ENCODE measurements at regions not wholly inside any gene's neighbourhood (a gene's known extent, or its start where the extent isn't known, plus 50 kb on each side); places are given as distances from the start of the nearest gene placed in this dataset.

DNA sequence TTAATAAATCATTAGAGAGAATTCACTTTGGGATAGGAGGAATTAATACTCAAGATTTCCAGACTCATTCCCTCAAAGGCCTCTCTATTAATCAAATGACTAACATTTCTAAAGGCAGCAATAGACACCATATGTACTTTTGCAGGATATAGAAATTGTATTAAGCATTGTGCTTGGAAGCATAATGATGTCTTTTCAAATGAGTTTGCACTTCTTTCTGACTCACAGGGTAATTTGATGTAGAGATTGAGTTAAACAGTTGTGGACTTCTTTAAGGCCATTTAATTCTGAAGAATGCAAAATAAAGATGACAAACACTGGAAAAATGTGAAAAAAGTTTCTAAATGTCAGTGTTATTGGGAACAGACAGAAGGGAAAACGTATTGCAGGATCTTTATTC lies 63.4 kb upstream of the CSRP2 start:
- Histone ChIP-seq H2AFZ (ENCODE audit: insufficient read depth, low read length, poor library complexity) (no peak overlapping the region), H3K79me1 (ENCODE audit: low read length) (no peaks in the 10 kb centered on the region), H3K14ac (ENCODE audit: low read length) (no peak overlapping the region), H2BK5ac (ENCODE audit: low read depth, low read length, poor library complexity) (no peak overlapping the region), H3K4me2 (ENCODE audit: low read length) (no peak overlapping the region), H3K18ac (ENCODE audit: low read length) (no peak overlapping the region), H2AK5ac (ENCODE audit: low read length) (no peak overlapping the region), H3K27me3 (ENCODE audit: insufficient read depth, low read length) (no peaks in the 10 kb centered on the region), H3K4ac (ENCODE audit: low read depth, low read length) (no peak overlapping the region), H3K27ac (ENCODE audit: low read depth, low read length) (no peak overlapping the region), H4K91ac (ENCODE audit: low read depth, low read length) (no peak overlapping the region), H3K9ac (ENCODE audit: low read length) (no peak overlapping the region), H4K12ac (ENCODE audit: low read depth, low read length) (no peak overlapping the region), H4K8ac (ENCODE audit: low read depth, low read length) (no peak overlapping the region), H2BK120ac (ENCODE audit: insufficient read depth, low read length, poor library complexity) (no peak overlapping the region), H3K36me3 (ENCODE audit: control insufficient read depth in 1 of 2, insufficient read depth in 2 of 2, low read length in 2 of 2) (no peaks in the 10 kb centered on the region), H3K4me1 (ENCODE audit: control insufficient read depth in 1 of 2, insufficient read depth in 2 of 2, low read length in 2 of 2) (peaks cover 0 to 4% of the 10 kb centered on the region in 2 experiments), H3K4me3 (ENCODE audit: low read depth, low read length) (no peak overlapping the region), H3K79me2 (ENCODE audit: control insufficient read depth, insufficient read depth, low read length, poor library complexity) (no peaks in the 10 kb centered on the region), H3K9me3 (ENCODE audit: insufficient read depth, low read depth, low read length) (no peaks in the 10 kb centered on the region), H3K23ac (ENCODE audit: low read length) (no peak overlapping the region), H2BK12ac (ENCODE audit: low read length) (no peak overlapping the region)
- DNase-seq, result peak in 1 of 2 donors; percentile 77
- WGBS (ENCODE audit: extremely low coverage, insufficient coverage, insufficient read length), result no CpG with 5 or more reads among the region's 1 CpG

- no CpG with 5 or more reads among the region's 3 CpGs for WGBS (ENCODE audit: extremely low coverage, insufficient coverage, insufficient read length)
- no peak overlapping the region for H3K4me2 ChIP-seq (ENCODE audit: low read length)
- no peaks in the 10 kb centered on the region for H3K27me3 ChIP-seq (ENCODE audit: insufficient read depth, low read length)
- H3K27ac ChIP-seq (ENCODE audit: low read depth, low read length), result no peak overlapping the region
- H3K4ac ChIP-seq (ENCODE audit: low read depth, low read length), result no peak overlapping the region
- no peaks in the 10 kb centered on the region for H3K79me1 ChIP-seq (ENCODE audit: low read length)
- no peak overlapping the region for H2AFZ ChIP-seq (ENCODE audit: insufficient read depth, low read length, poor library complexity)
- H4K12ac ChIP-seq (ENCODE audit: low read depth, low read length), result no peak overlapping the region
- peaks cover 0 to 4% of the 10 kb centered on the region in 2 experiments for H3K4me1 ChIP-seq (ENCODE audit: control insufficient read depth in 1 of 2, insufficient read depth in 2 of 2, low read length in 2 of 2)
- no peak overlapping the region for H3K23ac ChIP-seq (ENCODE audit: low read length)
- H2BK120ac ChIP-seq (ENCODE audit: insufficient read depth, low read length, poor library complexity), result no peak overlapping the region
- H4K91ac ChIP-seq (ENCODE audit: low read depth, low read length), result no peak overlapping the region
- no peak for DNase-seq
- H4K8ac ChIP-seq (ENCODE audit: low read depth, low read length), result no peak overlapping the region
- H3K9me3 ChIP-seq (ENCODE audit: insufficient read depth, low read depth, low read length), result no peaks in the 10 kb centered on the region
- no peaks in the 10 kb centered on the region for H3K36me3 ChIP-seq (ENCODE audit: control insufficient read depth in 1 of 2, insufficient read depth in 2 of 2, low read length in 2 of 2)
- H3K9ac ChIP-seq (ENCODE audit: low read length), result no peak overlapping the region
- H3K14ac ChIP-seq (ENCODE audit: low read length), result no peak overlapping the region
- H2BK12ac ChIP-seq (ENCODE audit: low read length), result no peak overlapping the region
- no peak overlapping the region for H3K4me3 ChIP-seq (ENCODE audit: low read depth, low read length)
- H3K79me2 ChIP-seq (ENCODE audit: control insufficient read depth, insufficient read depth, low read length, poor library complexity), result no peaks in the 10 kb centered on the region
- H2AK5ac ChIP-seq (ENCODE audit: low read length), result no peak overlapping the region
- H3K18ac ChIP-seq (ENCODE audit: low read length), result no peak overlapping the region
- H2BK5ac ChIP-seq (ENCODE audit: low read depth, low read length, poor library complexity), result no peak overlapping the region
Observed at GRCh38 chr12:76940671-76941445, 62.0 kb upstream of the CSRP2 start.

DNA sequence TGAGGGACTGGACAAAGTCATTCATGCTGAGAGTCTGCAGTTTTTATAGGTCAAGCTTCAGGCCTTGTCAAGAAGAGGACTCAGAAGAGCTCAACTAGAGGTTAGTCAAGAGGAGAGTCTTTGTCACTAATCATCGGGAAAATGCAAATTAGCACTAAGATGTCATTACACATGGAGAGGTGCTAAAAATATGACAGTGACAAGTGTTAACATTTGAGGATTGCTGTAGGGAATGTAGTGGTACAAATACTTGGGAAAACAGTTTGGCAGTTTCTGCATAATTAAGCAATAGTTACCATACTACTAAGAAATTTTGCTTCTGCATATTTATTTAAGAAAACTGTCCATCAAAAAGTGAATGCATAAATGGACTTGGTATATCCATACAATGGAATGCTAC lies 60.9 kb upstream of the CSRP2 start:
- Histone ChIP-seq H3K79me1 (ENCODE audit: low read length) (no peaks in the 10 kb centered on the region), H3K4ac (ENCODE audit: low read depth, low read length) (no peak overlapping the region), H3K23ac (ENCODE audit: low read length) (no peak overlapping the region), H4K91ac (ENCODE audit: low read depth, low read length) (no peak overlapping the region), H2BK120ac (ENCODE audit: insufficient read depth, low read length, poor library complexity) (no peak overlapping the region), H3K4me3 (ENCODE audit: low read depth, low read length) (no peak overlapping the region), H3K9ac (ENCODE audit: low read length) (no peak overlapping the region), H4K8ac (ENCODE audit: low read depth, low read length) (no peak overlapping the region), H3K36me3 (ENCODE audit: control insufficient read depth in 1 of 2, insufficient read depth in 2 of 2, low read length in 2 of 2) (no peaks in the 10 kb centered on the region), H3K27me3 (ENCODE audit: insufficient read depth, low read length) (no peaks in the 10 kb centered on the region), H3K9me3 (ENCODE audit: insufficient read depth, low read depth, low read length) (no peaks in the 10 kb centered on the region), H2BK5ac (ENCODE audit: low read depth, low read length, poor library complexity) (no peak overlapping the region), H3K14ac (ENCODE audit: low read length) (no peak overlapping the region), H3K4me2 (ENCODE audit: low read length) (no peak overlapping the region), H2AFZ (ENCODE audit: insufficient read depth, low read length, poor library complexity) (no peak overlapping the region), H3K18ac (ENCODE audit: low read length) (no peak overlapping the region), H3K27ac (ENCODE audit: low read depth, low read length) (no peak overlapping the region), H4K12ac (ENCODE audit: low read depth, low read length) (no peak overlapping the region), H3K79me2 (ENCODE audit: control insufficient read depth, insufficient read depth, low read length, poor library complexity) (no peaks in the 10 kb centered on the region), H3K4me1 (ENCODE audit: control insufficient read depth in 1 of 2, insufficient read depth in 2 of 2, low read length in 2 of 2) (peaks cover 0 to 4% of the 10 kb centered on the region in 2 experiments), H2BK12ac (ENCODE audit: low read length) (no peak overlapping the region), H2AK5ac (ENCODE audit: low read length) (no peak overlapping the region)
- WGBS (ENCODE audit: extremely low coverage, insufficient coverage, insufficient read length), result no CpG with 5 or more reads among the region's 1 CpG
- DNase-seq, result peak in 1 of 2 donors; percentile 4

GRCh38 chr12:76936275-76937193 lies 57.7 kb upstream of the CSRP2 start:
- no peak overlapping the region for H3K18ac ChIP-seq (ENCODE audit: low read length)
- H2AFZ ChIP-seq (ENCODE audit: insufficient read depth, low read length, poor library complexity), result no peak overlapping the region
- H3K9me3 ChIP-seq (ENCODE audit: insufficient read depth, low read depth, low read length), result no peaks in the 10 kb centered on the region
- no peak overlapping the region for H3K4me3 ChIP-seq (ENCODE audit: low read depth, low read length)
- H2AK5ac ChIP-seq (ENCODE audit: low read length), result no peak overlapping the region
- no peak overlapping the region for H4K12ac ChIP-seq (ENCODE audit: low read depth, low read length)
- H3K36me3 ChIP-seq (ENCODE audit: control insufficient read depth in 1 of 2, insufficient read depth in 2 of 2, low read length in 2 of 2), result no peaks in the 10 kb centered on the region
- H2BK120ac ChIP-seq (ENCODE audit: insufficient read depth, low read length, poor library complexity), result no peak overlapping the region
- DNase-seq, result no peak
- no peak overlapping the region for H3K14ac ChIP-seq (ENCODE audit: low read length)
- H2BK12ac ChIP-seq (ENCODE audit: low read length), result no peak overlapping the region
- H3K4me1 ChIP-seq (ENCODE audit: control insufficient read depth in 1 of 2, insufficient read depth in 2 of 2, low read length in 2 of 2), result no peaks in the 10 kb centered on the region
- no peak overlapping the region for H3K9ac ChIP-seq (ENCODE audit: low read length)
- H3K79me2 ChIP-seq (ENCODE audit: control insufficient read depth, insufficient read depth, low read length, poor library complexity), result no peaks in the 10 kb centered on the region
- H3K27me3 ChIP-seq (ENCODE audit: insufficient read depth, low read length), result no peaks in the 10 kb centered on the region
- no peak overlapping the region for H3K4ac ChIP-seq (ENCODE audit: low read depth, low read length)
- no peak overlapping the region for H3K27ac ChIP-seq (ENCODE audit: low read depth, low read length)
- no peak overlapping the region for H2BK5ac ChIP-seq (ENCODE audit: low read depth, low read length, poor library complexity)
- no peaks in the 10 kb centered on the region for H3K79me1 ChIP-seq (ENCODE audit: low read length)
- H4K8ac ChIP-seq (ENCODE audit: low read depth, low read length), result peak overlapping the region; percentile 44
- no peak overlapping the region for H4K91ac ChIP-seq (ENCODE audit: low read depth, low read length)
- no peak overlapping the region for H3K4me2 ChIP-seq (ENCODE audit: low read length)
- WGBS (ENCODE audit: extremely low coverage, insufficient coverage, insufficient read length), result no CpG with 5 or more reads among the region's 14 CpGs
- no peak overlapping the region for H3K23ac ChIP-seq (ENCODE audit: low read length)

Measured in trophoblast cell (in vitro differentiated cells and primary cell).